ENCODE measurements at regions not wholly inside any gene's neighbourhood (a gene's known extent, or its start where the extent isn't known, plus 50 kb on each side); places are given as distances from the start of the nearest gene placed in this dataset.

DNA sequence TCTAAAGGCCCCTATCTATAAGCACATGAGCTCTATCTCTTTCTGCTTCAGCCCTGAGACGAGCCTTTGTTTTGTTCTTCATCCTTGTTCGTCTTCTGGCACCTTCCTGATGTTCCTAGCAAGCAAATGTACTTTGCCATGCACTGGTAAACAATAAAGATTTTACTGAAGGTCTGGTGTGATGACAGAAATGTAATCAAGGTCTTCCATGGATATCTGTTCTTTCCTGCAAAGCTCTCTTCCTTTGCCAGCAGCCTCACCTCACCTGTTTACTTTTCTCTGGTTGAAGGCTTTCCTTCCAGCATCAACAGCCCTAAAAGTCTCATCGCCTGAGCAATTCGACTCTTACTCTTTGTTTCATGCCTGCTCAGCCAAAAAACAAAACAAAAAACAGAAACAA lies 330.3 kb downstream of the PCNX1 start:
- H3K27ac ChIP-seq: peak overlapping the region in 3 of 8 donors; percentile 49 to 65 (median 56)
- no peaks in the 10 kb centered on the region for H3K27me3 ChIP-seq (replicated peaks in 1 of 7)
- H3K36me3 ChIP-seq: no peaks in the 10 kb centered on the region
- intact Hi-C loops (cut with DNase I; ENCODE audit: low total_unique reads): no loop called here
- no peak overlapping the region for H3K4me3 ChIP-seq
- DNase-seq: no peak
- H3K4me1 ChIP-seq: peaks cover 0 to 34% (median 2%) of the 10 kb centered on the region in 6 donors
- H3K9me3 ChIP-seq: no peaks in the 10 kb centered on the region
- WGBS, 5 donors: 73 to 90% (median 88%) methylated on average over 4 of the region's 4 CpGs
- TF ChIP-seq POLR2A (IDR thresholded peaks at IDR 0.05) (no peak), POLR2AphosphoS5 (IDR thresholded peaks at IDR 0.05) (no peak)
- TF ChIP-seq, protein P1, sequence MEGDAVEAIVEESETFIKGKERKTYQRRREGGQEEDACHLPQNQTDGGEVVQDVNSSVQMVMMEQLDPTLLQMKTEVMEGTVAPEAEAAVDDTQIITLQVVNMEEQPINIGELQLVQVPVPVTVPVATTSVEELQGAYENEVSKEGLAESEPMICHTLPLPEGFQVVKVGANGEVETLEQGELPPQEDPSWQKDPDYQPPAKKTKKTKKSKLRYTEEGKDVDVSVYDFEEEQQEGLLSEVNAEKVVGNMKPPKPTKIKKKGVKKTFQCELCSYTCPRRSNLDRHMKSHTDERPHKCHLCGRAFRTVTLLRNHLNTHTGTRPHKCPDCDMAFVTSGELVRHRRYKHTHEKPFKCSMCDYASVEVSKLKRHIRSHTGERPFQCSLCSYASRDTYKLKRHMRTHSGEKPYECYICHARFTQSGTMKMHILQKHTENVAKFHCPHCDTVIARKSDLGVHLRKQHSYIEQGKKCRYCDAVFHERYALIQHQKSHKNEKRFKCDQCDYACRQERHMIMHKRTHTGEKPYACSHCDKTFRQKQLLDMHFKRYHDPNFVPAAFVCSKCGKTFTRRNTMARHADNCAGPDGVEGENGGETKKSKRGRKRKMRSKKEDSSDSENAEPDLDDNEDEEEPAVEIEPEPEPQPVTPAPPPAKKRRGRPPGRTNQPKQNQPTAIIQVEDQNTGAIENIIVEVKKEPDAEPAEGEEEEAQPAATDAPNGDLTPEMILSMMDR (IDR thresholded peaks at IDR 0.05 in 8 of 11, conservative IDR thresholded peaks at IDR 0.05 in 3 of 11): no peak

DNA sequence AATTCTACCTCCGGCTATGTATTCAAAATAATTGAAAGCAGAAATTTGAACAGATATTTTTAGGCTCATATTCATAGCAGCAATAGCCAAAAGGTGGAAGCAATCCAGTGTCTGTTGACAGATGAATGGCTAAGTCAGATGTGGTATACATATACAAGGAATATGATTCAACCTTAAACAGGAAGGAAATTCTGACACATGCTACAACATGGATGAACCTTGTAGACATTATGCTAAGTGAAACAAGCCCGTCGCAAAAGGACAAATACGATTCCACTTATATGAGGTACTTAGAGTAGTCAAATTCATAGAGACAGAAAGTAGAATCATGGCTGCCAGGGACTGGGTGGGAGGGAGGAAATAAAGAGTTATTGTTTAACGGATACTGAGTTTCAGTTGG lies 331.6 kb downstream of the PCNX1 start:
- Histone ChIP-seq H3K27ac (no peak overlapping the region), H3K4me1 (peaks cover 0 to 34% (median 2%) of the 10 kb centered on the region in 6 donors), H3K9me3 (no peaks in the 10 kb centered on the region), H3K4me3 (no peak overlapping the region), H3K27me3 (replicated peaks in 1 of 7) (no peaks in the 10 kb centered on the region), H3K36me3 (no peaks in the 10 kb centered on the region)
- DNase-seq: no peak
- intact Hi-C loops (cut with DNase I; ENCODE audit: low total_unique reads): no loop called here
- TF ChIP-seq POLR2AphosphoS5 (IDR thresholded peaks at IDR 0.05) (no peak), POLR2A (IDR thresholded peaks at IDR 0.05) (no peak)
- TF ChIP-seq, protein P1 (IDR thresholded peaks at IDR 0.05 in 8 of 11, conservative IDR thresholded peaks at IDR 0.05 in 3 of 11): no peak
- 79 to 90% (median 86%) methylated on average over 5 of the region's 5 CpGs for WGBS, 5 donors

DNA sequence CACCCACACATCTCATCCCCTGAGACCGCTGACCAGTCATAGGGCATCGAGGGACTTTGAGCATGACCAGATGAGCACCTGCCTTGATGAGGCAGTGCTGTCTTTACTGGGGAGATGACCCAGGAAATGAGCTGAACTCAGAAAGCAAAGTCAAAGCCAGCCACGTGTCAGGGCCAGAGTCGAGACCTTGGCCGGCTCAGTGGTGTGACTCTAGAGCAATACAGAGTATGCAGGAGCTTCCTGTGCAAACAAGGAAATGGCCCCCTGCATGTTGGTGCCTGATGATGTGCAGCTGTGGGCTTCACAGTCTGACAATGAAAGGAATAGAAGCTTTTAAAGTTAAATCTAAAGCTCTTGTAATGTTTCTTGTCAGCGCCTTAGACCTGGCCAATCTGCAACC lies 332.9 kb downstream of the PCNX1 start:
- Histone ChIP-seq H3K36me3 (no peaks in the 10 kb centered on the region), H3K4me3 (no peak overlapping the region), H3K27ac (no peak overlapping the region), H3K27me3 (replicated peaks in 1 of 7) (no peaks in the 10 kb centered on the region), H3K9me3 (no peaks in the 10 kb centered on the region), H3K4me1 (peaks cover 0 to 24% (median 0%) of the 10 kb centered on the region in 6 donors)
- no peak for DNase-seq
- TF ChIP-seq POLR2A (IDR thresholded peaks at IDR 0.05) (no peak), POLR2AphosphoS5 (IDR thresholded peaks at IDR 0.05) (no peak)
- TF ChIP-seq, protein P1 (IDR thresholded peaks at IDR 0.05 in 8 of 11, conservative IDR thresholded peaks at IDR 0.05 in 3 of 11): no peak
- intact Hi-C loops (cut with DNase I; ENCODE audit: low total_unique reads): no loop called here
- 52 to 58% (median 56%) methylated on average over 6 of the region's 6 CpGs for WGBS, 5 donors

DNA sequence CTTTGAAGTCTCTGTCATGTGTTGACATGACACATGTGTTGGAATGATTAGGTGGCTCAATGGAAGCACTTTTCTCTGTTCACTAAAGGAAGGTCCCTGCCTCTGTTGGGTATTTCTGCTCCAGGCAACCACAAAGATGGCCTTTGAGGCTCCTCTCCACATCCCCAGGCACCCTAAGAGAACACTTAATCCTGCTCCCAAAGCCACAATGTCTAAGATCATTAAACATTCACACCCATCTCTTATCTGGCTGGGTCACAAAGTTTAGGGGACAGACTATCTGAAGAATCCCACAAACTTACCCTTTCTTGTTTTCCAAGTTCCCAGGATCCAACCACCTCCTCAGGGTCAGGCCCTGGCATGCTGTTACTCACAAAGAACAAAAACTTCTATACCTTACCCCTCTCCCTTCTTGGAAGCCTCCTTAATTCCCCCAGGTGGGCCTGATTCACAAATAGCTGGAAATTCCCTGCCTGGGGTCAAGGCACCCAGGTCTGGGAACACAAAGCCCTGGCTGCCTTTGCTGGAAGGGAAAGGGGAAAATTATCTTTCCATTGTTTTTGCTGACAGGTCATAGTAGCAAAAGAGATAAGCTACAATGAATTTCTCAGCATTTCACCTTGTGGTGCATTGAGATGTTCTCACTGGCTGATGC lies 333.7 kb downstream of the PCNX1 start:
- H3K4me1 ChIP-seq: peaks cover 0 to 20% (median 0%) of the 10 kb centered on the region in 6 donors
- H3K9me3 ChIP-seq: no peaks in the 10 kb centered on the region
- no peak overlapping the region for H3K27ac ChIP-seq
- TF ChIP-seq POLR2A (IDR thresholded peaks at IDR 0.05): no peak
- TF ChIP-seq, protein P1 (IDR thresholded peaks at IDR 0.05 in 8 of 11, conservative IDR thresholded peaks at IDR 0.05 in 3 of 11): no peak
- no peak for TF ChIP-seq POLR2AphosphoS5 (IDR thresholded peaks at IDR 0.05)
- no peak for DNase-seq
- no peaks in the 10 kb centered on the region for H3K27me3 ChIP-seq (replicated peaks in 1 of 7)
- intact Hi-C loops (cut with DNase I; ENCODE audit: low total_unique reads): no loop called here
- H3K4me3 ChIP-seq: no peak overlapping the region
- no peaks in the 10 kb centered on the region for H3K36me3 ChIP-seq
